ENCODE measurements at regions not wholly inside any gene's neighbourhood (a gene's known extent, or its start where the extent isn't known, plus 50 kb on each side); places are given as distances from the start of the nearest gene placed in this dataset.

- no peak for DNase-seq
These were observed 114.0 kb downstream of the NSG2 start for GRCh38 chr5:174159327-174160114.

- no peak for DNase-seq
These were observed 119.9 kb downstream of the NSG2 start for GRCh38 chr5:174165406-174165805.

GRCh38 chr5:174166231-174167079, 120.9 kb downstream of the NSG2 start:
- DNase-seq = no peak

- no peak for DNase-seq
These were observed 121.8 kb downstream of the NSG2 start for GRCh38 chr5:174167080-174167910.

- DNase-seq = no peak
These were observed 126.6 kb downstream of the NSG2 start for GRCh38 chr5:174172152-174172551.

GRCh38 chr5:174172566-174172965, 127.1 kb downstream of the NSG2 start:
- no peak for DNase-seq

- no peak for DNase-seq
These were observed 128.3 kb downstream of the NSG2 start for GRCh38 chr5:174173766-174174165.

GRCh38 chr5:174175716-174176268, 130.3 kb downstream of the NSG2 start:
- DNase-seq = no peak

- DNase-seq = no peak
These were observed 131.0 kb downstream of the NSG2 start for GRCh38 chr5:174176511-174176910.

- DNase-seq = no peak
These were observed 132.0 kb downstream of the NSG2 start for GRCh38 chr5:174177531-174177930.

- DNase-seq = no peak
These were observed 132.6 kb downstream of the NSG2 start for GRCh38 chr5:174177976-174178605.

GRCh38 chr5:174180639-174181038, 135.1 kb downstream of the NSG2 start:
- DNase-seq = no peak

GRCh38 chr5:174182111-174182510, 136.6 kb downstream of the NSG2 start:
- DNase-seq = no peak

GRCh38 chr5:174183701-174184100, 138.2 kb downstream of the NSG2 start:
- no peak for DNase-seq

- DNase-seq = no peak
These were observed 140.0 kb downstream of the NSG2 start for GRCh38 chr5:174185506-174185905.

GRCh38 chr5:174186096-174186695, 140.7 kb downstream of the NSG2 start:
- no peak for DNase-seq

GRCh38 chr5:174187001-174187400, 141.5 kb downstream of the NSG2 start:
- no peak for DNase-seq

GRCh38 chr5:174187481-174187880, 142.0 kb downstream of the NSG2 start:
- DNase-seq = no peak

GRCh38 chr5:174188295-174188694, 142.8 kb downstream of the NSG2 start:
- no peak for DNase-seq

GRCh38 chr5:174189654-174190541, 144.4 kb downstream of the NSG2 start:
- DNase-seq = no peak

GRCh38 chr5:174191076-174191475, 145.6 kb downstream of the NSG2 start:
- no peak for DNase-seq

All from HCEC 1CT (cell line).